Activated CD4-positive, alpha-beta T cell treated with anti-CD3 and anti-CD28 coated beads, Interleukin-2, amount 50 U/mL, for 24 hours (primary cell): ENCODE measurements at regions not wholly inside any gene's neighbourhood (a gene's known extent, or its start where the extent isn't known, plus 50 kb on each side); places are given as distances from the start of the nearest gene placed in this dataset.
"Not testable (repeated sequence)": the region's sequence is repeated elsewhere in the genome, so short reads cannot be mapped to it uniquely, and the experiment has no call there.

ENCODE experiments used
- DNase-seq, 2 donors: peaks; one replicate each; pipeline ENCODE4 v3.0.0-alpha.2; 2020; ENCODE audit warnings: low read depth in 1 of 2, low spot score in 1 of 2

DNA sequence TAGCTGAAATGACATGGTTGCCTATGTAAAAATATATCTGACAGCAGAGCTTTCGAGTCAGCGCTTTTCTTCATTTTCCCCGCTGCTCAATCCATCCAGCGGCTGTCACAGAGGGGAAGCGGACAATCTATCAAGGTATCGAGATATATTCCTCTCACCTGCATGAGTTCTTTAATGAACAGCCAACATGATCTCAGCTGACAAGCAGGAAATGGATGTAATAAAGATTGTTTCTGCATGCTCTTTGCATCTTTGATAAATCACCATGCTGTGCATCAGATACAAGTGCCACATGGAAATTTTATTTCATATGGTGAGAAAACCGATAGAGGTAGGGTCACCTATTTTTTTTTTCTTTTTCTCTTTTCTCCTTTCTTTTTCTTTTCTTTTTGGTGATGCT is 602.3 kb upstream of the MMS22L start:
- no peak for DNase-seq

GRCh38 chr6:97885828-97886227 is 602.8 kb upstream of the MMS22L start:
- DNase-seq: no peak

DNA sequence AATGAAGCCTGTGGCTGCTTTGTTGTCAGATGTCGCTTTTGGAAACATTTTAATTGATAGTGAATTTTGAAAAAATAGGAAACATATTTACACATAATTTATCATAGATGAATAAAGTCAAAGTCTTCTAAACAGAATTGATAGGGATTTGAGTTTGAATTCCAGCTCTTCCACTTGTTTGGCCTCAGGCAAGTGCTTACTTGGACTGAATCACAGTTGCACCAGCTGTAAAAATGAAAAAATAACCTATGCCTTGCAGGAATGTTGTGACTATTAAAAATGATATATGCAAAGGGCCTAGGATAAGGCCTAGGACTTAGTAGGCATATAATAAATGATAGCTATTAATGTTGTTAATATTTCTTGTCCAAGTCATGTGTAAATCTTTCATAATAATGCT is 618.5 kb upstream of the MMS22L start:
- no peak for DNase-seq

- DNase-seq: no peak
Observed at GRCh38 chr6:97909380-97909779, 626.4 kb upstream of the MMS22L start.

DNA sequence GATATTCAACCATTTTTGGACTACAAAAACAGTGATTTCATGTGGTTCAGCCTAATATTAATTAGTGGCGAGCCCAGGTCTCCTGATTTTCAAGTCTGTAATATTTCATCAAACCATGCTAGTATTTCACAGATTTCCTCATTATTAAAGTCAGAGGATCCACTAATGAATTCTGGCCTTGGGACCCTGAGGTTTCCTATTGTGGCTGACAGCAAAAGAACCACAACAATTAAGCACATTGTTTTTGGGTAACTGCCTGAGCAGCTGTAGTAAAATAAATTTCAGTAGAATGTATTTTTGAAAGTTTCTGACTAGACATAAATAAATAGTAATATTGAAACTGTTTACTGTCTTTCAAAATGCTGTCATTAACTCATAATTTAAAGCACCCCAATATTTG is 630.7 kb upstream of the MMS22L start:
- no peak for DNase-seq

DNA sequence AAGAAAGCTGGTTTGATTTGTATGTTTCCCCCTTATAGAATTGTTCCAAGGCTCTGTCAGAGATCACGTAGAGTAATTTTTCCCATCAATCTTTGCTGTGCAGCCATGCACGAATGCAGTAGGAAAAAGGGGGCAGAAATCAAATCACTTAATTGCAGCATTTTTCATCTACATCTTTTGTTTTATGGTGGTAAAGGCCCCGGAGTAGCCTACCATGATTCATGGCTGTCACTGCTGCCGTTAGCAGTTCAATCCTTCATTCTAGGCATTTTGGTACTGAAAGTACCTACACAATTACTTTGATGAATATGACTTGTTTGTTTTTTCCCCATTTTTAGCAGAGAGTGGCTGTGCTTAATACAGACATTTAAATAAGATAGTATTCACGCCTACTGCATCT is 631.9 kb upstream of the MMS22L start:
- DNase-seq: no peak

DNA sequence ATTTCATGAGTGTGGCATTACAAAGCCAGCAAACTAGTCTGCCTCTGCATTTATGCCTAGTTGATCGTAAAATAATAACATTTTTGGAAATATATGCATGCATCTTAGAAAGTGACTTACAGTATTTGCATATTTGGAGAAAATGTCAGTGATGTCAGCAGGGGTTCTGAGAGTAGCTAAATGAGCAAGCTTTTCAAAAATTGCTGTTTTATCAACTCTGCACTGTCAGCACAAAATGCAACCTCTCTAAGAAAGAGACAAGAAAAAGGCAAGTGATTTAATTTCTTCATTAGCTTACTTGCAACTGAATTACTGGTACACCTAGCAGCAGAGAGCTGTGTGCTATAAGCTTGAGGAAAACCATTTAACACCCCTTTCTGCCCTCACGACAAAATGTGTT is 632.5 kb upstream of the MMS22L start:
- no peak for DNase-seq

DNA sequence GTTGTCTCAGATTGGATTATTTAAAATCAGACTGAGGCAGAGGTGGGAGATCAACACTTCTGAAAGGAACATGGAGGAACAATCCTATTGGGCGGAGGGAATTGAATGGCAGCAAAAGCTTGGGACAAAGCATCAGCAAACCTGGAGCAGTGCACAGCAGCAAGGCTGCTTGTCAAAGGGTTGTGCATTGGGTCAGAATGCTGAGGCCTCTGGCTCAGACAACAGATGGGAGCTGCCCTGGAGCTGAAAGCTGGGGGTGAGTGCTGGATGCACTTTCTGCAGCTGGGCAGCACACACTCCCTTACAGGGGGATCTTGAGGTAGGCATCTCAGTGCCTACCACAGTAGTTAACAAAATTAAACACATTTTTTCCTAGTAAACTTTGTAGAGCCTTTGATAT is 634.4 kb upstream of the MMS22L start:
- no peak for DNase-seq

- no peak for DNase-seq
Observed at GRCh38 chr6:97919046-97919445, 636.0 kb upstream of the MMS22L start.

GRCh38 chr6:97919631-97920030 is 636.6 kb upstream of the MMS22L start:
- no peak for DNase-seq

DNA sequence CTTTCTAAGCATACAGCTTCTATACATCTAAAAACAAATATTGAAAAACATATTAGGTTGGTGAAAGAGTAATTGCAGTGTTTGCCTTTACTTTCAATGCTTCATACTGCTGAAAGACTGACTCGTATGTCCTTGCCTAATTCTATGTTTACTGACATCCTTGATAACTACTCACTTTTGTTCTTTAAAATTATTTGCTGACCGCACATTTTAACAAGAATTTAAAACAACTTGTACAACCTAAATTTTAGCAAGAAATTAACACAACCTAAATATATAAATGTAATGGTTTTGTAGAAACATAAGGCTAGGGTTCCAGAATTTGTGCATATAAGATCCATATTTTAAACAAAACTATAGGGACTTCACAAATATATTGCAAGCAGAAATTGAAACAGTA is 640.2 kb upstream of the MMS22L start:
- DNase-seq: no peak

- no peak for DNase-seq
Observed at GRCh38 chr6:97925504-97925903, 642.5 kb upstream of the MMS22L start.

DNA sequence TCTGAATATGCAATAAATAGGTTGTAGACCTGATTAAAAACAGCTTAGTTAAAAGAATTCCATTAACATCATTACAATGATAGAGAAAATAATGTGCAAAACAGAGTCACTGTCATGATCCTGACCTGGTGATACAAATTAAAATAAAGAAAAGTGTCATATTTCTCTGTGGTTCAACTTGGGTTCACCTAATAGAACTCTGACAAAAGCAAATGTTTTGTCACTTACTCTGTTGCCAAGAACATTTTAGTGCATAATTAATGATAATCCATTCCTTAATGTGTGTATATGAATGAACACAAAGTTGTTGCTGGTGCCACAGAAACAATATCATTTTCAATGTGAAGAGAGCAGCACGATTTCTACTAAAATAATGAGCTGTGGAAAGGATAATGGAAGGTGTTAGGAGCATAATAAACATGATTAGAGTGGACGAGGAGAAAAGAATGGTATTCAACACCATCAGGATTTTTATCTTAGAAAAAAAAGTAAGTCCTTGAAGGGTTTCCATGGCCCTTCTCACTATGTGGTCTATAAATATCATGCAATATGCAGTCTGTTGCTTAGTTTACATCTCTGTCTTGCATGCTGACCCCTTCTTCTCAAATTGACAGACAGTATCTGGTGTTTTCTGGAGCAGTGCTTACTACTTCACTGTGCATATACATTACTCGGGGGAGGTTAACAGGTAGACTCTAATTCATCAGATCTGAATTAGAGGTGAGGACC is 656.6 kb upstream of the MMS22L start:
- no peak for DNase-seq

GRCh38 chr6:97947841-97948240 is 664.8 kb upstream of the MMS22L start:
- no peak for DNase-seq

DNA sequence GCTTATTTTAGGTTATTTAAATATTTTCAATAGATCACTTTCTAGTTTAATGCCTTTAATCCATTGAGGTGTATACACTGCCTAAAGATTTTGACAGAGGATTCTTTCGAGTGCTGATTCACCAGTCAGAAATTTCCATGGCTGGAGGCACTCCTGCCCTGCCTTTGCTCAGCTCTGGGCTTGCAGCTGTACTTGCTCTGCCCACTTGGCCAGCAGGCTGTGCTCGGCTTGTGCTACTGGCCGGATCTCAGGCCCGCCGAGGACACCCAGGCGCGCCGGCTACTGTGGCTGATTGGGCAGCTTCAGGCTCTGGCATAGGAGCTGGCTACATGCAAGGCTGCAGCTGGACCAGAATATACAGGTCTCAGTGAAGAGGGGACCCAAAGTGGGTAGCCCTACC is 675.1 kb upstream of the MMS22L start:
- DNase-seq: no peak

DNA sequence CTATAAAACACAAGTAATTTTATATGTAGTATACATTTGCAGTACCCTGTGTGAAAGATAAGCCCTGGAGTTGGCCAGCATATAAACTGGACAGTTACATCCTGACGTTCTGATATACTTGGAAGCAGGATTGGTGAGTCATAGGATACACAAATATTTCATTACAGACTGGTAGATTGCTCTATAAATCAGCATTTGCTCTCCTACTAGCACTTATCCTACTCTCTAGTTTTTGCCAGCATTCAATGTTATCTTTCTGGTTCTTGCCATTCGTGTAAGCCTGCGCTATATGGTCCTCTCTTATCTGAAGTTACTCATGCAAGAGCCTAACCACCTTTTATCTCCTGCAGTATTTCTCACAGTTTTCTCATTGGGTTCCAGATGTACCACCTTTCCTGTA is 680.2 kb upstream of the MMS22L start:
- no peak for DNase-seq

- DNase-seq: no peak
Observed at GRCh38 chr6:97969065-97969464, 686.0 kb upstream of the MMS22L start.

- DNase-seq: no peak
Observed at GRCh38 chr6:97977084-97977483, 694.1 kb upstream of the MMS22L start.

DNA sequence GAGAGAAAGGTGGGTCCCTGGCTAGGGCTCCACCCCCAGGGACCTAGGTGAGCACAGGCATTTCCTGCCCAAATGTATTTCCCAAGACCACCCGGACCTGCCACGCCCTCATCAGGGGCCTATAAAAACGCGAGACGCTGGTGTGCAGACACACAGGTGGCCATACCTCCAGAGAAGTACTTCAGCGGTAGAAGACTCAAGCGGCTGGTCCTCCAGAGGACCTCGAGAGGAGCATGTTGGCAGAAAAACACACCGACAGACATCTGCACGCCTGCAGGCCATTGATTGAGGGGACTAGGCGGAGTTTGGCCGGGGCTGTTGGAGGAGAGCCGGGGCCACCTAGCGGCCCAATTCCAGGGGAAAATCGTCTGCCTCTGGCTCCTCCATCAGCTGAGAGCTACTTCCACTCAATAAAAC is 695.8 kb upstream of the MMS22L start:
- no peak for DNase-seq

DNA sequence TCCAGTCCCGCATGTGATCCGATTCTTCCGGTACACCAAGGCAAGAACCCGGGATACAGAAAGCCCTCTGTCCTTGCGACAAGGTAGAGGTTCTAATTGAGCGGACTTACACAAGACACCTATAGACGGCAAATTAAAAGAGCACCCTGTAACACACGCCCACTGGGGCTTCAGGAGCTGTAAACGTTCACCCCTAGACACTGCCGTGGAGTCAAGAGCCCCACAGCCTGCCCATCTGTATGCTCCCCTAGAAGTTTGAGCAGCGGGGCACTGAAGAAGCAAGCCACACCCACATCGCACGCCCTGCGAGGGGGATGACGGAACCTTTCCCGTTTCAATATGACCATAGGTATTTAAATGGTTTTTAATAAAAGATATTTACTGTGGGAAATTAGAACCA is 696.3 kb upstream of the MMS22L start:
- not testable (repeated sequence) for DNase-seq

DNA sequence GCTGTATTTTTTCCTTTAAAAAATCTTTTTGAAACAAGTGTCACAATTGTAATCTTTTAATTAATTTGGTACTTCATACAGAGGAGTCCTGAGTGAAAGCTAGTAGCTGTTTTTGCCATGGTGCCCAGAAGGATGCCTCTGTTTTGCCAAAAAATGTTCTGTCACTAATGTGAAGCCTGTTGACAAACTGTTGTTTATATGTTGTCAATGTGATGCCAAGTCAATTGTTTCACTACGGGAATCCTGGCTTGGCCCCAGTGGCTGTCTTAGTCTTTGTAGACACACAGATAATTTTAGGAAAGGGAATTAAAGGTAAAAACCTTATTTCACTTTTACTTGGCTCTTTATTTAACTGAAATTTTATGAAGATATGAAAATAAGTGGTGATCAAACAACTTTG is 706.4 kb upstream of the MMS22L start:
- DNase-seq: no peak

DNA sequence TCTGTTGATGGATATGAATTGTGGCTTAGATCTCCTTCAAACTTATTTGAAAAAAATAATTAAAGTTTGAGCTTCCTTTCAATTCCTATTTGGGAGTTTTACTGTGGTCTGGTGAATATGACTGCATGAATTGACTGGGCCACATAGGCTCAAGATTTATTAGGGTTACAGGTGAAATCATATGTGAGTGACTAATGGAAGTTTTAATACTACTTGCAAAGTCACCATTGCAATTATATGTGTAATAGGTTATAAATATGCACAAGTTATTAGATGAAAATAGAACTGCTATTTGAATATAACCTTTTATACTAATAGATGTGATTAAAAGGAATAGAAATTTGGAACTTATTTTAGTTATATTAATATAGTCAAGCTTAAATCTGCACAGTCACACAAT is 712.1 kb upstream of the MMS22L start:
- no peak for DNase-seq

GRCh38 chr6:98002678-98003077 is 719.7 kb upstream of the MMS22L start:
- no peak for DNase-seq
